HG03108 (cell line): ENCODE measurements at regions not wholly inside any gene's neighbourhood (a gene's known extent, or its start where the extent isn't known, plus 50 kb on each side); places are given as distances from the start of the nearest gene placed in this dataset.
"Not testable (repeated sequence)": the region's sequence is repeated elsewhere in the genome, so short reads cannot be mapped to it uniquely, and the experiment has no call there.

ENCODE experiments used
- ATAC-seq: cut with Tn5 transposase; IDR thresholded peaks from one replicate; pipeline ENCODE4 v1.9.1; 2021; ENCODE audit warnings: moderate library complexity; ENCODE audit not compliant: unreplicated experiment

- no peak for ATAC-seq
Measured at GRCh38 chr1:244316986-244317655, 134.6 kb downstream of the ADSS2 start.

GRCh38 chr1:244318078-244318477 is 133.6 kb downstream of the ADSS2 start:
- no peak for ATAC-seq

- ATAC-seq: no peak
Measured at GRCh38 chr1:244318512-244318911, 133.2 kb downstream of the ADSS2 start.

GRCh38 chr1:244319283-244320132 is 132.2 kb downstream of the ADSS2 start:
- ATAC-seq: peak; percentile 69

- no peak for ATAC-seq
Measured at GRCh38 chr1:244322181-244322580, 129.5 kb downstream of the ADSS2 start.

- no peak for ATAC-seq
Measured at GRCh38 chr1:244322791-244323521, 128.8 kb downstream of the ADSS2 start.

- no peak for ATAC-seq
Measured at GRCh38 chr1:244324176-244324883, 127.4 kb downstream of the ADSS2 start.

- peak; percentile 73 for ATAC-seq
Measured at GRCh38 chr1:244325056-244325758, 126.5 kb downstream of the ADSS2 start.

GRCh38 chr1:244326757-244327156 is 125.0 kb downstream of the ADSS2 start:
- no peak for ATAC-seq

GRCh38 chr1:244327533-244327932 is 124.2 kb downstream of the ADSS2 start:
- ATAC-seq: no peak

GRCh38 chr1:244328476-244328875 is 123.2 kb downstream of the ADSS2 start:
- no peak for ATAC-seq

GRCh38 chr1:244329591-244330317 is 122.0 kb downstream of the ADSS2 start:
- no peak for ATAC-seq

GRCh38 chr1:244330318-244330625 is 121.4 kb downstream of the ADSS2 start:
- ATAC-seq: no peak

- ATAC-seq: not testable (repeated sequence)
Measured at GRCh38 chr1:244332761-244333160, 118.9 kb downstream of the ADSS2 start.

- ATAC-seq: not testable (repeated sequence)
Measured at GRCh38 chr1:244334315-244334714, 117.4 kb downstream of the ADSS2 start.

GRCh38 chr1:244334842-244335241 is 116.9 kb downstream of the ADSS2 start:
- ATAC-seq: not testable (repeated sequence)

GRCh38 chr1:244335456-244335855 is 116.3 kb downstream of the ADSS2 start:
- ATAC-seq: no peak

GRCh38 chr1:244336232-244336899 is 115.3 kb downstream of the ADSS2 start:
- ATAC-seq: no peak

- no peak for ATAC-seq
Measured at GRCh38 chr1:244337839-244338238, 113.9 kb downstream of the ADSS2 start.
